ENCODE measurements at regions not wholly inside any gene's neighbourhood (a gene's known extent, or its start where the extent isn't known, plus 50 kb on each side); places are given as distances from the start of the nearest gene placed in this dataset.
"Not testable (repeated sequence)": the region's sequence is repeated elsewhere in the genome, so short reads cannot be mapped to it uniquely, and the experiment has no call there.

DNA sequence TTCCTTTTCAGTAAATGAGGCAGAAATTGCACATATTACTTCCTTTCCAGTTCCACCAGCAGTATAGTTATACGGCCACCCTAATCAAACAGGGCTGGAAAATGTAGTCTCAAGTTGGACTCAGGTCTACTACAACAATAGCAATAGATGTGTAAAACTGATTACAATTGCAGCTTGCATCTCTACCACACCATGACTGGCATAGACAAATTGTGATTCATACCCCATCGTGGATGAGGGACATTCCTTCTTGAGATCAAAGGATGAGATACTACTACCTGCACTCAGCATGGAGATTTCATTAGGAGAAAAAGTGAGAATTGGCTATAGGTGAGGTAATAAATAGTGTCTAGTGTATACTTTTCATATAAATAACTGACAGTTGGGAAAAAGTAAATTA lies 1220.8 kb downstream of the TYW1 start:
- TF ChIP-seq, protein P1, sequence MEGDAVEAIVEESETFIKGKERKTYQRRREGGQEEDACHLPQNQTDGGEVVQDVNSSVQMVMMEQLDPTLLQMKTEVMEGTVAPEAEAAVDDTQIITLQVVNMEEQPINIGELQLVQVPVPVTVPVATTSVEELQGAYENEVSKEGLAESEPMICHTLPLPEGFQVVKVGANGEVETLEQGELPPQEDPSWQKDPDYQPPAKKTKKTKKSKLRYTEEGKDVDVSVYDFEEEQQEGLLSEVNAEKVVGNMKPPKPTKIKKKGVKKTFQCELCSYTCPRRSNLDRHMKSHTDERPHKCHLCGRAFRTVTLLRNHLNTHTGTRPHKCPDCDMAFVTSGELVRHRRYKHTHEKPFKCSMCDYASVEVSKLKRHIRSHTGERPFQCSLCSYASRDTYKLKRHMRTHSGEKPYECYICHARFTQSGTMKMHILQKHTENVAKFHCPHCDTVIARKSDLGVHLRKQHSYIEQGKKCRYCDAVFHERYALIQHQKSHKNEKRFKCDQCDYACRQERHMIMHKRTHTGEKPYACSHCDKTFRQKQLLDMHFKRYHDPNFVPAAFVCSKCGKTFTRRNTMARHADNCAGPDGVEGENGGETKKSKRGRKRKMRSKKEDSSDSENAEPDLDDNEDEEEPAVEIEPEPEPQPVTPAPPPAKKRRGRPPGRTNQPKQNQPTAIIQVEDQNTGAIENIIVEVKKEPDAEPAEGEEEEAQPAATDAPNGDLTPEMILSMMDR (IDR thresholded peaks at IDR 0.05), result no peak
- Histone ChIP-seq H3K27ac (ENCODE audit: low read length) (no peak overlapping the region), H3K9me3 (ENCODE audit: control insufficient read depth, insufficient read depth, low read length) (no peaks in the 10 kb centered on the region), H3K36me3 (ENCODE audit: control insufficient read depth, insufficient read depth, low read length) (no peaks in the 10 kb centered on the region), H3K4me3 (ENCODE audit: low read length) (no peak overlapping the region), H3K4me1 (ENCODE audit: control insufficient read depth, insufficient read depth, low read length) (no peaks in the 10 kb centered on the region), H3K27me3 (ENCODE audit: control insufficient read depth, insufficient read depth, low read length) (no peaks in the 10 kb centered on the region)
- H3K9me3 Mint-ChIP-seq, result peaks cover 7 to 9% of the 10 kb centered on the region in 2 donors
- WGBS (ENCODE audit: insufficient coverage), result 100% methylated on average over 1 of the region's 2 CpGs
- intact Hi-C loops (cut with micrococcal nuclease), result no loop called here
- H3K4me3 Mint-ChIP-seq, result no peak overlapping the region
- H3K27me3 Mint-ChIP-seq (ENCODE audit: low read depth in 2 of 2), result no peaks in the 10 kb centered on the region
- H3K4me1 Mint-ChIP-seq, result no peaks in the 10 kb centered on the region
- H3K36me3 Mint-ChIP-seq, result no peaks in the 10 kb centered on the region
- DNase-seq (no peak), ATAC-seq (no peak)
- H3K27ac Mint-ChIP-seq, result no peak overlapping the region

DNA sequence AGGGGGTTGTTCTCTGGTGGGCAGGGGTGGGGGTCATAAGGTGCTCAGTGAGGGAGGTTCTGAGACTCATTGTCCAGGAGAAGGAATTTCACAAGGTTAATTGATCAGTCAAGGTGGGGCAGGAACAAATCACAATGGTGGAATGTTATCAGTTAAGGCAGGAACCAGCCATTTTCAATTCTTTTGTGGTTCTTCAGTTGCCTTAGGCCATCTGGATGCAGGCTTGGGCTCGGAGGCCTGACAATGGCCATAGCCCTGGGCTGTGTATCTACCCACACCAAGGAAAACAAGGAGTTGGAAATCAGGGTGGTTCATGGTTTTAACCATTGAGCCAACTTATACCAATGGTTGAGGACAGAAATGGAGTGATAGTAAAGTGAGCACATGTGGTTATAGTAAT lies 1221.8 kb downstream of the TYW1 start:
- Mint-ChIP-seq H3K9me3 (peaks cover 6 to 9% of the 10 kb centered on the region in 2 donors), H3K27ac (no peak overlapping the region), H3K4me3 (no peak overlapping the region), H3K36me3 (no peaks in the 10 kb centered on the region), H3K27me3 (ENCODE audit: low read depth in 2 of 2) (no peaks in the 10 kb centered on the region), H3K4me1 (no peaks in the 10 kb centered on the region)
- no peaks in the 10 kb centered on the region for H3K27me3 ChIP-seq (ENCODE audit: control insufficient read depth, insufficient read depth, low read length)
- H3K36me3 ChIP-seq (ENCODE audit: control insufficient read depth, insufficient read depth, low read length), result no peaks in the 10 kb centered on the region
- ATAC-seq (no peak), DNase-seq (no peak)
- H3K4me3 ChIP-seq (ENCODE audit: low read length), result no peak overlapping the region
- H3K9me3 ChIP-seq (ENCODE audit: control insufficient read depth, insufficient read depth, low read length), result no peaks in the 10 kb centered on the region
- TF ChIP-seq, protein P1 (IDR thresholded peaks at IDR 0.05), result no peak
- no peaks in the 10 kb centered on the region for H3K4me1 ChIP-seq (ENCODE audit: control insufficient read depth, insufficient read depth, low read length)
- H3K27ac ChIP-seq (ENCODE audit: low read length), result no peak overlapping the region
- intact Hi-C loops (cut with micrococcal nuclease), result no loop called here
- 71% methylated on average over 1 of the region's 1 CpG for WGBS (ENCODE audit: insufficient coverage)

DNA sequence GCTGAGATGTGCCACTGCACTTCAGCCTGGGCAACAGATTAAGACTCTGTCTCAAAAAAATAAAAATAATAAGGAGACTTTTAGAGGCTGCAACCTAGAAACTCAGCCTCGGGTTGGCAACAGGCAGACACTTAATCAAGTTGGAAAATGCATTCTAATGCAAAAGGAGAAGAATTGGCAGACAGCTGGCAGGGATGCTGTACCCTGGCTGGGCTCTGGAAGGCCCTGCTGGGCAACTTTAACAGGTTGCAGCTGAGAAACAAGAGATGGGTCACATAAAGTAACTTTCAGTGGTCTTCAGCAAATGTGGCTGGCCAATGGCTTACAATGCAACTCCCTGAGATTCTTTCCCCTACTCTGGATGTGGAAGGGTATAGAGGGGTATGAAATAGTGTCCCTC lies 1225.7 kb downstream of the TYW1 start:
- no peak overlapping the region for H3K4me3 ChIP-seq (ENCODE audit: low read length)
- H3K4me1 ChIP-seq (ENCODE audit: control insufficient read depth, insufficient read depth, low read length), result no peaks in the 10 kb centered on the region
- no peaks in the 10 kb centered on the region for H3K27me3 ChIP-seq (ENCODE audit: control insufficient read depth, insufficient read depth, low read length)
- H3K9me3 ChIP-seq (ENCODE audit: control insufficient read depth, insufficient read depth, low read length), result peaks cover 7% of the 10 kb centered on the region
- TF ChIP-seq, protein P1 (IDR thresholded peaks at IDR 0.05), result no peak
- H3K4me1 Mint-ChIP-seq, result no peaks in the 10 kb centered on the region
- no peak for ATAC-seq
- H3K9me3 Mint-ChIP-seq, result peaks cover 4 to 8% of the 10 kb centered on the region in 2 donors
- no peaks in the 10 kb centered on the region for H3K36me3 ChIP-seq (ENCODE audit: control insufficient read depth, insufficient read depth, low read length)
- DNase-seq, result no peak
- H3K4me3 Mint-ChIP-seq, result no peak overlapping the region
- no peak overlapping the region for H3K27ac Mint-ChIP-seq
- intact Hi-C loops (cut with micrococcal nuclease), result no loop called here
- WGBS (ENCODE audit: insufficient coverage), result 73% methylated on average over 1 of the region's 1 CpG
- no peak overlapping the region for H3K27ac ChIP-seq (ENCODE audit: low read length)
- H3K36me3 Mint-ChIP-seq, result no peaks in the 10 kb centered on the region
- no peaks in the 10 kb centered on the region for H3K27me3 Mint-ChIP-seq (ENCODE audit: low read depth in 2 of 2)

DNA sequence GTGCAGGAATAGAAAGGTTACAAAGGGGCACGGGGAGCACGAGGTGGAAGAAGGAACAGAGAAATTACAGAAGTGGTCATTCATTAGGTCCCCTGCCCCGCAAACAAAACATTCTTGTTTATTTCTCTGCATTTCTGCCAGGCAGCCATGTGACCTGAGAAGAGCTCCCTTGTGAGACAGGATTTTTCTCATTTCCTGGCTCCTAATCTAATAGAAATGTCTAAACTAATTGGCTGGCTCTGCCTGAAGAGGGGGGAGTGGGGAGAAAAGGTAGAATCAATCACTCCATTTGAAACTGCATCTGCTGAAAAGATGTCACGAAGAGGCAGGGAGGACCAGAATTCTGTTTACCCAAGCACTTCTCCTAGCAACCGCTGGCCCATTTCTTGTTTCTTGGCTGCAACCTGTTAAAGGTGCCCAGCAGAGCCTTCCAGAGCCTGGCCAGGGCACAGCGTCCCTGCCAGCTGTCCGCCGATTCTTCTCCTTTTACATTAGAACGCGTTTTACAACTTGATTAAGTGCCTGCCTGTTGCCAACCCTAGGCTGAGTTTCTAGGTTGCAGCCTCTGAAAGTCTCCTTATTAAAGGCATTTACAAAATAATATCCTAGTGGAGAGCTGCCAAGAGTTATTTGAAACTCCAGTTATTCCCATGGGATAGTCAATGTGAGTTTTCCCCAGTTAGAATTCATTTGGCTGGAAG lies 1227.6 kb downstream of the TYW1 start:
- H3K27ac Mint-ChIP-seq, result no peak overlapping the region
- H3K4me3 ChIP-seq (ENCODE audit: low read length), result no peak overlapping the region
- intact Hi-C loops (cut with micrococcal nuclease), result no loop called here
- H3K9me3 ChIP-seq (ENCODE audit: control insufficient read depth, insufficient read depth, low read length), result peaks cover 7% of the 10 kb centered on the region
- WGBS (ENCODE audit: insufficient coverage), result 73% methylated on average over 10 of the region's 10 CpGs
- H3K27me3 Mint-ChIP-seq (ENCODE audit: low read depth in 2 of 2), result no peaks in the 10 kb centered on the region
- no peak overlapping the region for H3K27ac ChIP-seq (ENCODE audit: low read length)
- no peaks in the 10 kb centered on the region for H3K36me3 Mint-ChIP-seq
- H3K4me1 ChIP-seq (ENCODE audit: control insufficient read depth, insufficient read depth, low read length), result no peaks in the 10 kb centered on the region
- peaks cover 4 to 13% of the 10 kb centered on the region in 2 donors for H3K9me3 Mint-ChIP-seq
- ATAC-seq, result no peak
- H3K4me1 Mint-ChIP-seq, result no peaks in the 10 kb centered on the region
- TF ChIP-seq, protein P1 (IDR thresholded peaks at IDR 0.05), result no peak
- no peaks in the 10 kb centered on the region for H3K36me3 ChIP-seq (ENCODE audit: control insufficient read depth, insufficient read depth, low read length)
- H3K27me3 ChIP-seq (ENCODE audit: control insufficient read depth, insufficient read depth, low read length), result no peaks in the 10 kb centered on the region
- no peak overlapping the region for H3K4me3 Mint-ChIP-seq
- no peak for DNase-seq

DNA sequence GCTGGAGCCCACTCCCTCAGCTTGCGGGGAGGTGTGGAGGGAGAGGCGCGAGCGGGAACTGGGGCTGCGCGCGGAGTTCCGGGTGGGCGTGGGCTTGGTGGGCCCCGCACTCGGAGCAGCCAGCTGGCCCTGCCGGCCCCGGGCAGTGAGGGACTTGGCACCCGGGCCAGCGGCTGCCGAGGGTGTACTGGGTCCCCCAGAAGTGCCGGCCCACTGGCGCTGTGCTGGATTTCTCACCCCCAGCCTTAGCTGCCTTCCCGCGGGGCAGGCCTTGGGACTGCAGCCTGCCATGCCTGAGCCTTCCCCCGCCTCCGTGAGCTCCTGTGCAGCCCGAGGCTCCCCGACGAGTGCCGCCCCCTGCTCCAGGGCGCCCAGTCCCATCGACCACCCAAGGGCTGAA lies 1234.4 kb downstream of the TYW1 start:
- WGBS (ENCODE audit: insufficient coverage), result 96% methylated on average over 28 of the region's 28 CpGs
- H3K27ac ChIP-seq (ENCODE audit: low read length); intact Hi-C loops (cut with micrococcal nuclease); H3K27me3 ChIP-seq (ENCODE audit: control insufficient read depth, insufficient read depth, low read length); H3K36me3 ChIP-seq (ENCODE audit: control insufficient read depth, insufficient read depth, low read length); H3K27me3 Mint-ChIP-seq (ENCODE audit: low read depth in 2 of 2); H3K4me3 Mint-ChIP-seq; ATAC-seq; H3K4me1 ChIP-seq (ENCODE audit: control insufficient read depth, insufficient read depth, low read length); H3K27ac Mint-ChIP-seq; DNase-seq; H3K4me3 ChIP-seq (ENCODE audit: low read length); H3K4me1 Mint-ChIP-seq; H3K9me3 ChIP-seq (ENCODE audit: control insufficient read depth, insufficient read depth, low read length); H3K36me3 Mint-ChIP-seq: not testable (repeated sequence)
- peaks cover 13 to 22% of the 10 kb centered on the region in 2 donors for H3K9me3 Mint-ChIP-seq

Measured in natural killer cell (primary cell).